OCI-LY1 (cell line): ENCODE measurements at regions not wholly inside any gene's neighbourhood (a gene's known extent, or its start where the extent isn't known, plus 50 kb on each side); places are given as distances from the start of the nearest gene placed in this dataset.

Source experiments
- CTCF ChIP-seq: fragments of 200-600 bp; sonication (generic), shearing (Covaris generic); IDR thresholded peaks from 2 replicates; pipeline ENCODE4 v1.5.1; 2017; ENCODE audit warnings: mild to moderate bottlenecking, antibody characterized with exemption, low read length, moderate library complexity, mixed read lengths
- EZH2 ChIP-seq: fragments of 200-600 bp; sonication (generic), shearing (Covaris generic); IDR thresholded peaks from 2 replicates; pipeline ENCODE4 v1.8.0; 2017; ENCODE audit warnings: borderline replicate concordance, mixed run types, mild to moderate bottlenecking, antibody characterized with exemption, low read length, moderate library complexity, mixed read lengths

- TF ChIP-seq EZH2 (no peak), CTCF (no peak)
Measured at GRCh38 chr11:87966694-87967093, 208.5 kb downstream of the RAB38 start.
